ENCODE measurements at regions not wholly inside any gene's neighbourhood (a gene's known extent, or its start where the extent isn't known, plus 50 kb on each side); places are given as distances from the start of the nearest gene placed in this dataset.
"Not testable (repeated sequence)": the region's sequence is repeated elsewhere in the genome, so short reads cannot be mapped to it uniquely, and the experiment has no call there.

GRCh38 chr5:40111036-40111435 is 568.7 kb upstream of the PTGER4 start:
- 85 to 95% (median 85%) methylated on average over 4 of the region's 4 CpGs for WGBS, 3 donors
- not testable (repeated sequence) for FAIRE-seq; H3K27me3 ChIP-seq (ENCODE audit: control insufficient read depth in 3 of 3, insufficient read depth in 3 of 3, low read length in 3 of 3); H3K27ac ChIP-seq (ENCODE audit: low read depth in 1 of 3, low read length in 2 of 3); H3K4me1 ChIP-seq (ENCODE audit: control insufficient read depth in 3 of 3, insufficient read depth in 2 of 3, low read depth in 1 of 3, low read length in 2 of 3); DNase-seq; H3K36me3 ChIP-seq (ENCODE audit: control insufficient read depth in 3 of 3, insufficient read depth in 2 of 3, low read depth in 1 of 3, low read length in 3 of 3); H3K9me3 ChIP-seq (ENCODE audit: control insufficient read depth in 2 of 2, insufficient read depth in 1 of 2, low read depth in 1 of 2, low read length in 1 of 2); H3K4me3 ChIP-seq (ENCODE audit: low read depth in 1 of 3, low read length in 3 of 3)

GRCh38 chr5:40108764-40109390 is 570.8 kb upstream of the PTGER4 start:
- H3K4me3 ChIP-seq (ENCODE audit: low read depth in 1 of 3, low read length in 3 of 3); H3K27me3 ChIP-seq (ENCODE audit: control insufficient read depth in 3 of 3, insufficient read depth in 3 of 3, low read length in 3 of 3); FAIRE-seq; H3K36me3 ChIP-seq (ENCODE audit: control insufficient read depth in 3 of 3, insufficient read depth in 2 of 3, low read depth in 1 of 3, low read length in 3 of 3); H3K27ac ChIP-seq (ENCODE audit: low read depth in 1 of 3, low read length in 2 of 3); H3K4me1 ChIP-seq (ENCODE audit: control insufficient read depth in 3 of 3, insufficient read depth in 2 of 3, low read depth in 1 of 3, low read length in 2 of 3); H3K9me3 ChIP-seq (ENCODE audit: control insufficient read depth in 2 of 2, insufficient read depth in 1 of 2, low read depth in 1 of 2, low read length in 1 of 2): not testable (repeated sequence)
- DNase-seq: peak in 1 of 2 donors; percentile 77
- WGBS, 3 donors: 19 to 40% (median 27%) methylated on average over 3 of the region's 3 CpGs

GRCh38 chr5:40107786-40108185 is 571.9 kb upstream of the PTGER4 start:
- not testable (repeated sequence) for H3K27me3 ChIP-seq (ENCODE audit: control insufficient read depth in 3 of 3, insufficient read depth in 3 of 3, low read length in 3 of 3); H3K4me3 ChIP-seq (ENCODE audit: low read depth in 1 of 3, low read length in 3 of 3); H3K9me3 ChIP-seq (ENCODE audit: control insufficient read depth in 2 of 2, insufficient read depth in 1 of 2, low read depth in 1 of 2, low read length in 1 of 2); H3K27ac ChIP-seq (ENCODE audit: low read depth in 1 of 3, low read length in 2 of 3); H3K4me1 ChIP-seq (ENCODE audit: control insufficient read depth in 3 of 3, insufficient read depth in 2 of 3, low read depth in 1 of 3, low read length in 2 of 3); H3K36me3 ChIP-seq (ENCODE audit: control insufficient read depth in 3 of 3, insufficient read depth in 2 of 3, low read depth in 1 of 3, low read length in 3 of 3); FAIRE-seq
- WGBS, 3 donors: 9 to 30% (median 18%) methylated on average over 4 of the region's 4 CpGs
- peak in 1 of 2 donors; percentile 55 for DNase-seq

GRCh38 chr5:40106847-40107246 is 572.9 kb upstream of the PTGER4 start:
- H3K27me3 ChIP-seq (ENCODE audit: control insufficient read depth in 3 of 3, insufficient read depth in 3 of 3, low read length in 3 of 3): no peaks in the 10 kb centered on the region
- no peak overlapping the region for H3K27ac ChIP-seq (ENCODE audit: low read depth in 1 of 3, low read length in 2 of 3)
- H3K36me3 ChIP-seq (ENCODE audit: control insufficient read depth in 3 of 3, insufficient read depth in 2 of 3, low read depth in 1 of 3, low read length in 3 of 3): no peaks in the 10 kb centered on the region
- DNase-seq: peak in 1 of 2 donors; percentile 30
- no peak for FAIRE-seq
- H3K4me3 ChIP-seq (ENCODE audit: low read depth in 1 of 3, low read length in 3 of 3): no peak overlapping the region
- no peaks in the 10 kb centered on the region for H3K4me1 ChIP-seq (ENCODE audit: control insufficient read depth in 3 of 3, insufficient read depth in 2 of 3, low read depth in 1 of 3, low read length in 2 of 3)
- WGBS, 3 donors: 24 to 65% (median 43%) methylated on average over 2 of the region's 2 CpGs
- H3K9me3 ChIP-seq (ENCODE audit: control insufficient read depth in 2 of 2, insufficient read depth in 1 of 2, low read depth in 1 of 2, low read length in 1 of 2): peaks cover 0 to 14% of the 10 kb centered on the region in 2 donors

GRCh38 chr5:40098313-40098712 is 581.4 kb upstream of the PTGER4 start:
- H3K9me3 ChIP-seq (ENCODE audit: control insufficient read depth in 2 of 2, insufficient read depth in 1 of 2, low read depth in 1 of 2, low read length in 1 of 2): peaks cover 0 to 7% of the 10 kb centered on the region in 2 donors
- DNase-seq (no peak), FAIRE-seq (no peak)
- no peaks in the 10 kb centered on the region for H3K27me3 ChIP-seq (ENCODE audit: control insufficient read depth in 3 of 3, insufficient read depth in 3 of 3, low read length in 3 of 3)
- H3K4me1 ChIP-seq (ENCODE audit: control insufficient read depth in 3 of 3, insufficient read depth in 2 of 3, low read depth in 1 of 3, low read length in 2 of 3): no peaks in the 10 kb centered on the region
- no peaks in the 10 kb centered on the region for H3K36me3 ChIP-seq (ENCODE audit: control insufficient read depth in 3 of 3, insufficient read depth in 2 of 3, low read depth in 1 of 3, low read length in 3 of 3)
- H3K4me3 ChIP-seq (ENCODE audit: low read depth in 1 of 3, low read length in 3 of 3): no peak overlapping the region
- no peak overlapping the region for H3K27ac ChIP-seq (ENCODE audit: low read depth in 1 of 3, low read length in 2 of 3)

GRCh38 chr5:40093550-40093949 is 586.2 kb upstream of the PTGER4 start:
- H3K36me3 ChIP-seq (ENCODE audit: control insufficient read depth in 3 of 3, insufficient read depth in 2 of 3, low read depth in 1 of 3, low read length in 3 of 3): no peaks in the 10 kb centered on the region
- no peaks in the 10 kb centered on the region for H3K4me1 ChIP-seq (ENCODE audit: control insufficient read depth in 3 of 3, insufficient read depth in 2 of 3, low read depth in 1 of 3, low read length in 2 of 3)
- H3K27me3 ChIP-seq (ENCODE audit: control insufficient read depth in 3 of 3, insufficient read depth in 3 of 3, low read length in 3 of 3): no peaks in the 10 kb centered on the region
- DNase-seq (no peak), FAIRE-seq (no peak)
- no peak overlapping the region for H3K4me3 ChIP-seq (ENCODE audit: low read depth in 1 of 3, low read length in 3 of 3)
- peaks cover 0 to 7% of the 10 kb centered on the region in 2 donors for H3K9me3 ChIP-seq (ENCODE audit: control insufficient read depth in 2 of 2, insufficient read depth in 1 of 2, low read depth in 1 of 2, low read length in 1 of 2)
- no peak overlapping the region for H3K27ac ChIP-seq (ENCODE audit: low read depth in 1 of 3, low read length in 2 of 3)
- WGBS, 3 donors: 77 to 89% (median 84%) methylated on average over 2 of the region's 2 CpGs

GRCh38 chr5:40089269-40089668 is 590.4 kb upstream of the PTGER4 start:
- DNase-seq (no peak), FAIRE-seq (no peak)
- H3K36me3 ChIP-seq (ENCODE audit: control insufficient read depth in 3 of 3, insufficient read depth in 2 of 3, low read depth in 1 of 3, low read length in 3 of 3): no peaks in the 10 kb centered on the region
- H3K9me3 ChIP-seq (ENCODE audit: control insufficient read depth in 2 of 2, insufficient read depth in 1 of 2, low read depth in 1 of 2, low read length in 1 of 2): peaks cover 0 to 10% of the 10 kb centered on the region in 2 donors
- H3K27me3 ChIP-seq (ENCODE audit: control insufficient read depth in 3 of 3, insufficient read depth in 3 of 3, low read length in 3 of 3): no peaks in the 10 kb centered on the region
- H3K4me1 ChIP-seq (ENCODE audit: control insufficient read depth in 3 of 3, insufficient read depth in 2 of 3, low read depth in 1 of 3, low read length in 2 of 3): no peaks in the 10 kb centered on the region
- H3K27ac ChIP-seq (ENCODE audit: low read depth in 1 of 3, low read length in 2 of 3): no peak overlapping the region
- H3K4me3 ChIP-seq (ENCODE audit: low read depth in 1 of 3, low read length in 3 of 3): no peak overlapping the region

- Histone ChIP-seq H3K27ac (ENCODE audit: low read depth in 1 of 3, low read length in 2 of 3) (no peak overlapping the region), H3K4me1 (ENCODE audit: control insufficient read depth in 3 of 3, insufficient read depth in 2 of 3, low read depth in 1 of 3, low read length in 2 of 3) (no peaks in the 10 kb centered on the region), H3K9me3 (ENCODE audit: control insufficient read depth in 2 of 2, insufficient read depth in 1 of 2, low read depth in 1 of 2, low read length in 1 of 2) (peaks cover 0 to 3% of the 10 kb centered on the region in 2 donors), H3K4me3 (ENCODE audit: low read depth in 1 of 3, low read length in 3 of 3) (no peak overlapping the region), H3K36me3 (ENCODE audit: control insufficient read depth in 3 of 3, insufficient read depth in 2 of 3, low read depth in 1 of 3, low read length in 3 of 3) (no peaks in the 10 kb centered on the region), H3K27me3 (ENCODE audit: control insufficient read depth in 3 of 3, insufficient read depth in 3 of 3, low read length in 3 of 3) (no peaks in the 10 kb centered on the region)
- WGBS, 3 donors: 63 to 100% (median 98%) methylated on average over 1 of the region's 1 CpG
- FAIRE-seq (peak; percentile 15), DNase-seq (no peak)
Observed at GRCh38 chr5:40084614-40085013, 595.1 kb upstream of the PTGER4 start.

GRCh38 chr5:40082313-40082712 is 597.4 kb upstream of the PTGER4 start:
- peaks cover 0 to 2% of the 10 kb centered on the region in 2 donors for H3K9me3 ChIP-seq (ENCODE audit: control insufficient read depth in 2 of 2, insufficient read depth in 1 of 2, low read depth in 1 of 2, low read length in 1 of 2)
- FAIRE-seq (no peak), DNase-seq (no peak)
- 0% methylated on average over 1 of the region's 1 CpG for WGBS, 3 donors
- no peak overlapping the region for H3K27ac ChIP-seq (ENCODE audit: low read depth in 1 of 3, low read length in 2 of 3)
- H3K4me3 ChIP-seq (ENCODE audit: low read depth in 1 of 3, low read length in 3 of 3): no peak overlapping the region
- H3K27me3 ChIP-seq (ENCODE audit: control insufficient read depth in 3 of 3, insufficient read depth in 3 of 3, low read length in 3 of 3): no peaks in the 10 kb centered on the region
- no peaks in the 10 kb centered on the region for H3K4me1 ChIP-seq (ENCODE audit: control insufficient read depth in 3 of 3, insufficient read depth in 2 of 3, low read depth in 1 of 3, low read length in 2 of 3)
- H3K36me3 ChIP-seq (ENCODE audit: control insufficient read depth in 3 of 3, insufficient read depth in 2 of 3, low read depth in 1 of 3, low read length in 3 of 3): no peaks in the 10 kb centered on the region
